GM04503 (cell line): ENCODE measurements at regions not wholly inside any gene's neighbourhood (a gene's known extent, or its start where the extent isn't known, plus 50 kb on each side); places are given as distances from the start of the nearest gene placed in this dataset.

Source experiments
- DNase-seq: peaks from one replicate; pipeline ENCODE4 v3.0.0-alpha.2; 2012; ENCODE audit warnings: low read depth

GRCh38 chr18:68623342-68623741 is 91.6 kb downstream of the TMX3 start:
- peak; percentile 23 for DNase-seq

GRCh38 chr18:68611311-68611710 is 103.6 kb downstream of the TMX3 start:
- DNase-seq = no peak

GRCh38 chr18:68608851-68609490 is 105.9 kb downstream of the TMX3 start:
- DNase-seq = no peak

- no peak for DNase-seq
These were observed 107.1 kb downstream of the TMX3 start for GRCh38 chr18:68607852-68608251.

GRCh38 chr18:68604256-68604655 is 110.7 kb downstream of the TMX3 start:
- DNase-seq = peak; percentile 6

- no peak for DNase-seq
These were observed 118.9 kb downstream of the TMX3 start for GRCh38 chr18:68596016-68596415.

- DNase-seq = no peak
These were observed 126.7 kb downstream of the TMX3 start for GRCh38 chr18:68588169-68588568.

- DNase-seq = no peak
These were observed 131.2 kb downstream of the TMX3 start for GRCh38 chr18:68583685-68584084.

GRCh38 chr18:68574311-68574710 is 140.6 kb downstream of the TMX3 start:
- DNase-seq = no peak

- no peak for DNase-seq
These were observed 145.0 kb downstream of the TMX3 start for GRCh38 chr18:68569936-68570335.

- no peak for DNase-seq
These were observed 146.3 kb downstream of the TMX3 start for GRCh38 chr18:68568364-68569155.

GRCh38 chr18:68566991-68567390 is 147.9 kb downstream of the TMX3 start:
- DNase-seq = no peak

GRCh38 chr18:68564961-68565360 is 149.9 kb downstream of the TMX3 start:
- peak; percentile 13 for DNase-seq

GRCh38 chr18:68564351-68564750 is 150.6 kb downstream of the TMX3 start:
- DNase-seq = no peak

GRCh38 chr18:68560128-68560527 is 154.8 kb downstream of the TMX3 start:
- DNase-seq = no peak

- no peak for DNase-seq
These were observed 157.7 kb downstream of the TMX3 start for GRCh38 chr18:68557183-68557582.

GRCh38 chr18:68555879-68556301 is 159.0 kb downstream of the TMX3 start:
- DNase-seq = no peak

- DNase-seq = peak; percentile 19
These were observed 165.7 kb downstream of the TMX3 start for GRCh38 chr18:68548904-68549870.

GRCh38 chr18:68543344-68543743 is 171.6 kb downstream of the TMX3 start:
- DNase-seq = no peak

- no peak for DNase-seq
These were observed 172.1 kb downstream of the TMX3 start for GRCh38 chr18:68542846-68543245.

GRCh38 chr18:68533641-68534040 is 181.3 kb downstream of the TMX3 start:
- no peak for DNase-seq

GRCh38 chr18:68532328-68532885 is 182.5 kb downstream of the TMX3 start:
- DNase-seq = no peak
